Stimulated activated CD8-positive, alpha-beta memory T cell treated with anti-CD3 and anti-CD28 coated beads, Interleukin-15, amount 100 ng/mL, for 4 hours (primary cell): ENCODE measurements at regions not wholly inside any gene's neighbourhood (a gene's known extent, or its start where the extent isn't known, plus 50 kb on each side); places are given as distances from the start of the nearest gene placed in this dataset.

Experiments
- DNase-seq, 2 donors: peaks; one replicate each; pipeline ENCODE4 v3.0.0-alpha.2; 2020; ENCODE audit warnings: low read depth in 2 of 2

GRCh38 chr10:62880162-62880561 is 64.0 kb upstream of the EGR2 start:
- no peak for DNase-seq

- DNase-seq, result peak in 1 of 2 donors; percentile 22
Measured at GRCh38 chr10:62873866-62874265, 57.7 kb upstream of the EGR2 start.

GRCh38 chr10:62870866-62871265 is 54.7 kb upstream of the EGR2 start:
- no peak for DNase-seq

GRCh38 chr10:62869958-62870357 is 53.8 kb upstream of the EGR2 start:
- no peak for DNase-seq

GRCh38 chr10:62866941-62867340 is 50.8 kb upstream of the EGR2 start:
- no peak for DNase-seq

- DNase-seq, result no peak
Measured at GRCh38 chr10:62866451-62866850, 50.3 kb upstream of the EGR2 start.
